Colonic mucosa (tissue), 4 donors: ENCODE measurements at regions not wholly inside any gene's neighbourhood (a gene's known extent, or its start where the extent isn't known, plus 50 kb on each side); places are given as distances from the start of the nearest gene placed in this dataset.

ENCODE experiments used
- DNase-seq: peaks from one replicate; pipeline ENCODE4 v3.0.0-alpha.2; 2020
- H3K27ac ChIP-seq: fragments of 200-600 bp; one replicate; pipeline ENCODE4 v1.8.0; 2021
- H3K27me3 ChIP-seq: fragments of 200-600 bp; one replicate; pipeline ENCODE4 v1.8.0; 2021
- H3K36me3 ChIP-seq: fragments of 200-600 bp; one replicate; pipeline ENCODE4 v1.8.0; 2021
- H3K4me1 ChIP-seq: fragments of 200-600 bp; one replicate; pipeline ENCODE4 v1.8.0; 2021; ENCODE audit warnings: mild to moderate bottlenecking
- H3K4me3 ChIP-seq: fragments of 200-600 bp; one replicate; pipeline ENCODE4 v1.8.0; 2021
- H3K9ac ChIP-seq, 2 donors: one replicate each; pipeline ENCODE4 v1.7.0; 2013; ENCODE audit warnings: control low read depth in 2 of 2, low read depth in 2 of 2, low read length in 2 of 2
- H3K9me3 ChIP-seq: fragments of 200-600 bp; one replicate; pipeline ENCODE4 v1.8.0; 2021
- intact Hi-C: fragments of 100-400 bp; cut with DNase I; formaldehyde crosslinking; loops from one replicate; pipeline ENCODE4 v1.14.1; 2022
- TF ChIP-seq, protein P1 (sequence below): fragments of 200-600 bp; IDR thresholded peaks from one replicate; pipeline ENCODE4 v1.8.0; 2022; ENCODE audit warnings: antibody characterized with exemption, mild to moderate bottlenecking
- donor health status: healthy.
- donor health status: DM: no; HTN: no; CAD: no.
- donor health status: DM: no; HTN: no; CAD: no.

DNA sequence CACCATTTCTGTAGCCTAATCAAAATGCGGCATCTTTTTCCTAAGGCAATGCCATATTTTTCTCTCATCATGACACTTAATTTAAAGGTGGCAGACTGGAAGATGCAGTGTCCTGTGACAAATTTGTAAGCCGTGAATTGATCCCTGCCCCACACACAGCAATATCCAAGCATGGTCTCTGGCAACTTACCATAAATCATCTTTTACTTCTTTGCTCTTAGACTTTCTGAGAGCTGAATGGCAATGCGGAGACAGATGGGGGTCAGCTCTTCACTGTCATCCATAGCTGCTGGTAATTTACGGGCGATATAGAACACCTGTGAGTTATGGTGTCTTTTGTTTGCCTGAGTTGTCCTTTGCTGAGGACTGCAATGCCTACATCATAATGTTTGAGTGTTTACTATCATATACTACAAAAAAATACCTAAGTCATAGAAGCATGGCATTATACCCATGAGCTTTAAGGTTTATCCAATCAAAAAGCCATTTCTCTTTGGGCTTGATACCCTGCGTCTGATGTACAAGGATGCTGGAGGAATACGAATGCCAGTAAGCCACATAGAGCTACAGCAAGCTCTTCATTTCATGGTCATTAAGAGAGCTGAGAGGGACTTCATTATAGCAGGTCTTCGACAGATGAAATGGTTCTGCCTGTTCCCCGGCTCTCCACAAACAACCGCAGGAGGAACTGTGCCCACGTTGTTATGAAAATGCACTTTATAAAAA lies 148.1 kb downstream of the TRIML1 start:
- H3K27ac ChIP-seq = no peak overlapping the region
- no peak overlapping the region for H3K9ac ChIP-seq
- no peaks in the 10 kb centered on the region for H3K9me3 ChIP-seq
- no peaks in the 10 kb centered on the region for H3K4me1 ChIP-seq
- intact Hi-C loops = no loop called here
- no peaks in the 10 kb centered on the region for H3K36me3 ChIP-seq
- peaks cover 5% of the 10 kb centered on the region for H3K27me3 ChIP-seq
- DNase-seq = no peak
- H3K4me3 ChIP-seq = no peak overlapping the region
- TF ChIP-seq, protein P1, sequence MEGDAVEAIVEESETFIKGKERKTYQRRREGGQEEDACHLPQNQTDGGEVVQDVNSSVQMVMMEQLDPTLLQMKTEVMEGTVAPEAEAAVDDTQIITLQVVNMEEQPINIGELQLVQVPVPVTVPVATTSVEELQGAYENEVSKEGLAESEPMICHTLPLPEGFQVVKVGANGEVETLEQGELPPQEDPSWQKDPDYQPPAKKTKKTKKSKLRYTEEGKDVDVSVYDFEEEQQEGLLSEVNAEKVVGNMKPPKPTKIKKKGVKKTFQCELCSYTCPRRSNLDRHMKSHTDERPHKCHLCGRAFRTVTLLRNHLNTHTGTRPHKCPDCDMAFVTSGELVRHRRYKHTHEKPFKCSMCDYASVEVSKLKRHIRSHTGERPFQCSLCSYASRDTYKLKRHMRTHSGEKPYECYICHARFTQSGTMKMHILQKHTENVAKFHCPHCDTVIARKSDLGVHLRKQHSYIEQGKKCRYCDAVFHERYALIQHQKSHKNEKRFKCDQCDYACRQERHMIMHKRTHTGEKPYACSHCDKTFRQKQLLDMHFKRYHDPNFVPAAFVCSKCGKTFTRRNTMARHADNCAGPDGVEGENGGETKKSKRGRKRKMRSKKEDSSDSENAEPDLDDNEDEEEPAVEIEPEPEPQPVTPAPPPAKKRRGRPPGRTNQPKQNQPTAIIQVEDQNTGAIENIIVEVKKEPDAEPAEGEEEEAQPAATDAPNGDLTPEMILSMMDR = no peak

DNA sequence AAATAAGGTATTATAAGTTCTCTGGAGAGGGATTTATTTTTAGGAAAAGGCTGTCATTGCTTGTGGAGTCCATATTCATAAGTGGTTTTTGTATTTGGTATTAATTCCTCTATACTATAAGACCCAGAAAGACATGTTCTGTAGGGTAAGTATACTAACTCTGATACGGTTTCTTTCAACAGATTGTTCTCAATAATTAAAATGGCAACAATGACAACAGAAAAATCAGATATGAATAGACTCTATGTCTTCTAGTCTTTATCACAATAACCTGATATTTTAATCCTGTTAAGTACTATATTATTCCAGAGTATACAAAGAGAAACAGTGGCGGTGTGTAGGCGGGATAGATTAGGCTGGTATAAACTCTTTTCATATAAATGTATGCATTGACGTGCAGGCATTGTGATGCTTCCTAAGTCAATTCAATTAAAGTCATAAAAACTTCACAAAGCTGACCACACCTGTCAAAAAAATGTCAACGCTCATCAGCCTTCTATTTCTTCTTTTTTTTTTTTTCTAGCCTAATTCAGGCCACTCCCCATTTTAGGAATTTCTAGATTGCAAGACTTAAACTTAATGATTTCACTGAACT lies 150.4 kb downstream of the TRIML1 start:
- TF ChIP-seq, protein P1 = no peak
- H3K9ac ChIP-seq = no peak overlapping the region
- H3K9me3 ChIP-seq = no peaks in the 10 kb centered on the region
- no peaks in the 10 kb centered on the region for H3K4me1 ChIP-seq
- no peak for DNase-seq
- no peaks in the 10 kb centered on the region for H3K36me3 ChIP-seq
- intact Hi-C loops = no loop called here
- no peaks in the 10 kb centered on the region for H3K27me3 ChIP-seq
- no peak overlapping the region for H3K4me3 ChIP-seq
- H3K27ac ChIP-seq = no peak overlapping the region

DNA sequence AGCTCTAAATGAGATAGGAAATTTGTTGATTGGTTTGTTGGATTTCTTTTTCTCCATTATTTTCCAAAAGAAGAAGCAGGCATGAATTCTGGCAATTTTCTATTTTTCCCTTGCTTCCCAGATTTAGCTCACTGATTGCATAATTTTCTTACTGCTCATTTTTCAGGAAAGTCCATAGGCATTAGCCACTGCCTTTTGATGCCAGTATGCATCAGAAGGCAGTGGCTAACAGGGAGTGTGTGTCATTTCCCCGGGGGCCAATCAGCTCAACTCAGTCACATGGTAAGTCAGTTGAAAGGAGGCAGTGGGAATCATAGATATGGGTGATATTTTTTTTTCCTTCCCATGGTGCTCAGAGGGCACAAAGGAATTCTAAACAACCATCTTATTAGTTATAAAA lies 156.7 kb downstream of the TRIML1 start:
- no peaks in the 10 kb centered on the region for H3K27me3 ChIP-seq
- TF ChIP-seq, protein P1 = no peak
- intact Hi-C loops = no loop called here
- H3K9ac ChIP-seq = no peak overlapping the region
- H3K4me3 ChIP-seq = no peak overlapping the region
- H3K36me3 ChIP-seq = no peaks in the 10 kb centered on the region
- no peak overlapping the region for H3K27ac ChIP-seq
- H3K9me3 ChIP-seq = no peaks in the 10 kb centered on the region
- no peak for DNase-seq
- H3K4me1 ChIP-seq = no peaks in the 10 kb centered on the region

DNA sequence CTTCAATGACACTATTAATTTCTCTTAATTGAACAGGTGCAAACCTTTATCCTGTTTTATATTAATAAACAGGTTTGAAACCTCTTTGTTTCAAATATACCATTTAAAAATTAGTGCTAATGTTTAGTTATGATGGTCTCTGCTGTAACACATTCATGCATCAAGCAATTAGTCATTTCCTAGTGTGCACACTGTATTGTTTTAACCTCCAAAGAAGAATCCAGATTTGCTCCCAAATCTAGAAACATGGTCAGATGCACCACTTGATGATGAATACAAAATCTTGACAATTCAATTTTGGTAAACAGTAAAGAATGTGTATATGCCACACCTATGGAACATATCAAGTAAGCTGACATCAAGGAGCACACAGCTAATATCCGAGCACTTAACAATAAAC lies 157.1 kb downstream of the TRIML1 start:
- DNase-seq = no peak
- H3K9ac ChIP-seq = no peak overlapping the region
- no peak overlapping the region for H3K27ac ChIP-seq
- no peaks in the 10 kb centered on the region for H3K36me3 ChIP-seq
- intact Hi-C loops = no loop called here
- TF ChIP-seq, protein P1 = no peak
- no peaks in the 10 kb centered on the region for H3K9me3 ChIP-seq
- H3K4me3 ChIP-seq = no peak overlapping the region
- H3K27me3 ChIP-seq = no peaks in the 10 kb centered on the region
- no peaks in the 10 kb centered on the region for H3K4me1 ChIP-seq

DNA sequence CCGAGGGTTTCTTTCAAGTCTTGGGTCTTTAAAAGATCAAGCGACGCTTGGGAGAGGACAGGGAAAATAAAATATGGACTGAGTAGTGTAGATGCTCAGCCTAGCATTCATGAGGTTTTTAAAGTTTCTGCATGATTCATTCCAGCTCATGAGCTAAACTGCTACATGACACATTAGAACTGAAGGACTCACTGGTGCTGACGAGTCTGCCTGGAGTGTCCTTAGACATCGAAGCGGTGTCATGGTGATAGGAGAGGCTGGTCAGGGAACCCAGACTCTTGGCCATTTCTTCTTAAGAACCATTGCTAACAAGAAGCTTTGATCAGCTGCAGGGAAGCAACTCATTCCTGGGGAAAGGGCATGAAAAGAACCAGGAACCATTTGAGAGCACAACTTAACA lies 158.6 kb downstream of the TRIML1 start:
- DNase-seq = no peak
- H3K27me3 ChIP-seq = no peaks in the 10 kb centered on the region
- H3K27ac ChIP-seq = no peak overlapping the region
- H3K9me3 ChIP-seq = no peaks in the 10 kb centered on the region
- intact Hi-C loops = no loop called here
- no peak overlapping the region for H3K4me3 ChIP-seq
- no peaks in the 10 kb centered on the region for H3K4me1 ChIP-seq
- H3K9ac ChIP-seq = no peak overlapping the region
- TF ChIP-seq, protein P1 = no peak
- no peaks in the 10 kb centered on the region for H3K36me3 ChIP-seq
